H1 (cell line): ENCODE measurements at regions not wholly inside any gene's neighbourhood (a gene's known extent, or its start where the extent isn't known, plus 50 kb on each side); places are given as distances from the start of the nearest gene placed in this dataset.

Experiments
- ATF2 ChIP-seq: IDR thresholded peaks from 2 replicates; pipeline ENCODE4 v1.6.1; 2012; ENCODE audit warnings: low read length, inconsistent platforms
- CBX8 ChIP-seq: fragments of 300-800, 300-1000 bp; sonication (generic); IDR thresholded peaks from 2 replicates; pipeline ENCODE4 v1.7.1; 2016; ENCODE audit warnings: low read depth, low read length, borderline replicate concordance
- JUN ChIP-seq: IDR thresholded peaks from 2 replicates; pipeline ENCODE4 v1.6.1; 2011; ENCODE audit warnings: low read depth, mild to moderate bottlenecking, improper control_type of control experiment, low read length
- TAF1 ChIP-seq: IDR thresholded peaks from 2 replicates; pipeline ENCODE4 v1.6.1; 2011; ENCODE audit warnings: mild to moderate bottlenecking, low read depth, low read length

- no peak for TF ChIP-seq ATF2
- TF ChIP-seq JUN = no peak
- TF ChIP-seq CBX8 = no peak
- no peak for TF ChIP-seq TAF1
- TF ChIP-seq, all 59 proteins: peak for 0
These were observed 105.1 kb downstream of the GATA3 start (continued) for GRCh38 chr10:8159341-8160165.
